H1 (cell line): ENCODE measurements at regions not wholly inside any gene's neighbourhood (a gene's known extent, or its start where the extent isn't known, plus 50 kb on each side); places are given as distances from the start of the nearest gene placed in this dataset.

Experiments used
- ATF3 ChIP-seq: IDR thresholded peaks from 2 replicates; pipeline ENCODE4 v1.6.1; 2011; ENCODE audit warnings: low read depth, mild to moderate bottlenecking, low read length; ENCODE audit not compliant: insufficient read depth
- MAX ChIP-seq: IDR thresholded peaks from 2 replicates; pipeline ENCODE4 v1.6.1; 2012; ENCODE audit warnings: inconsistent platforms
- NANOG ChIP-seq: IDR thresholded peaks from 2 replicates; pipeline ENCODE4 v1.6.1; 2011; ENCODE audit warnings: low read length, low read depth, mild to moderate bottlenecking, inconsistent platforms; ENCODE audit not compliant: insufficient read depth, poor library complexity, severe bottlenecking
- NRF1 ChIP-seq: IDR thresholded peaks from 2 replicates; pipeline ENCODE4 v1.6.1; 2011; ENCODE audit warnings: mild to moderate bottlenecking, low read depth, low read length, improper control_type of control experiment
- POLR2A ChIP-seq, 2 experiments: IDR thresholded peaks; 1 replicate in 1 of 2; 2 replicates in 1 of 2; pipeline ENCODE4 v1.6.1; 2011; ENCODE audit warnings: low read depth in 2 of 2, low read length in 2 of 2, mild to moderate bottlenecking in 2 of 2; ENCODE audit errors: control extremely low read depth in 1 of 2
- SUZ12 ChIP-seq: fragments of 200-600 bp; sonication (generic); IDR thresholded peaks from 2 replicates; pipeline ENCODE4 v1.6.1; 2012; ENCODE audit warnings: mild to moderate bottlenecking, inconsistent platforms, low read length, moderate library complexity, mixed read lengths
- TF ChIP-seq, protein P1 (sequence below): fragments of 300-600 bp; sonication (generic); IDR thresholded peaks from 2 replicates; pipeline ENCODE4 v1.7.1; 2012; ENCODE audit warnings: low read length, moderate library complexity, mild to moderate bottlenecking, inconsistent platforms; ENCODE audit not compliant: insufficient replicate concordance

- TF ChIP-seq, protein P1, sequence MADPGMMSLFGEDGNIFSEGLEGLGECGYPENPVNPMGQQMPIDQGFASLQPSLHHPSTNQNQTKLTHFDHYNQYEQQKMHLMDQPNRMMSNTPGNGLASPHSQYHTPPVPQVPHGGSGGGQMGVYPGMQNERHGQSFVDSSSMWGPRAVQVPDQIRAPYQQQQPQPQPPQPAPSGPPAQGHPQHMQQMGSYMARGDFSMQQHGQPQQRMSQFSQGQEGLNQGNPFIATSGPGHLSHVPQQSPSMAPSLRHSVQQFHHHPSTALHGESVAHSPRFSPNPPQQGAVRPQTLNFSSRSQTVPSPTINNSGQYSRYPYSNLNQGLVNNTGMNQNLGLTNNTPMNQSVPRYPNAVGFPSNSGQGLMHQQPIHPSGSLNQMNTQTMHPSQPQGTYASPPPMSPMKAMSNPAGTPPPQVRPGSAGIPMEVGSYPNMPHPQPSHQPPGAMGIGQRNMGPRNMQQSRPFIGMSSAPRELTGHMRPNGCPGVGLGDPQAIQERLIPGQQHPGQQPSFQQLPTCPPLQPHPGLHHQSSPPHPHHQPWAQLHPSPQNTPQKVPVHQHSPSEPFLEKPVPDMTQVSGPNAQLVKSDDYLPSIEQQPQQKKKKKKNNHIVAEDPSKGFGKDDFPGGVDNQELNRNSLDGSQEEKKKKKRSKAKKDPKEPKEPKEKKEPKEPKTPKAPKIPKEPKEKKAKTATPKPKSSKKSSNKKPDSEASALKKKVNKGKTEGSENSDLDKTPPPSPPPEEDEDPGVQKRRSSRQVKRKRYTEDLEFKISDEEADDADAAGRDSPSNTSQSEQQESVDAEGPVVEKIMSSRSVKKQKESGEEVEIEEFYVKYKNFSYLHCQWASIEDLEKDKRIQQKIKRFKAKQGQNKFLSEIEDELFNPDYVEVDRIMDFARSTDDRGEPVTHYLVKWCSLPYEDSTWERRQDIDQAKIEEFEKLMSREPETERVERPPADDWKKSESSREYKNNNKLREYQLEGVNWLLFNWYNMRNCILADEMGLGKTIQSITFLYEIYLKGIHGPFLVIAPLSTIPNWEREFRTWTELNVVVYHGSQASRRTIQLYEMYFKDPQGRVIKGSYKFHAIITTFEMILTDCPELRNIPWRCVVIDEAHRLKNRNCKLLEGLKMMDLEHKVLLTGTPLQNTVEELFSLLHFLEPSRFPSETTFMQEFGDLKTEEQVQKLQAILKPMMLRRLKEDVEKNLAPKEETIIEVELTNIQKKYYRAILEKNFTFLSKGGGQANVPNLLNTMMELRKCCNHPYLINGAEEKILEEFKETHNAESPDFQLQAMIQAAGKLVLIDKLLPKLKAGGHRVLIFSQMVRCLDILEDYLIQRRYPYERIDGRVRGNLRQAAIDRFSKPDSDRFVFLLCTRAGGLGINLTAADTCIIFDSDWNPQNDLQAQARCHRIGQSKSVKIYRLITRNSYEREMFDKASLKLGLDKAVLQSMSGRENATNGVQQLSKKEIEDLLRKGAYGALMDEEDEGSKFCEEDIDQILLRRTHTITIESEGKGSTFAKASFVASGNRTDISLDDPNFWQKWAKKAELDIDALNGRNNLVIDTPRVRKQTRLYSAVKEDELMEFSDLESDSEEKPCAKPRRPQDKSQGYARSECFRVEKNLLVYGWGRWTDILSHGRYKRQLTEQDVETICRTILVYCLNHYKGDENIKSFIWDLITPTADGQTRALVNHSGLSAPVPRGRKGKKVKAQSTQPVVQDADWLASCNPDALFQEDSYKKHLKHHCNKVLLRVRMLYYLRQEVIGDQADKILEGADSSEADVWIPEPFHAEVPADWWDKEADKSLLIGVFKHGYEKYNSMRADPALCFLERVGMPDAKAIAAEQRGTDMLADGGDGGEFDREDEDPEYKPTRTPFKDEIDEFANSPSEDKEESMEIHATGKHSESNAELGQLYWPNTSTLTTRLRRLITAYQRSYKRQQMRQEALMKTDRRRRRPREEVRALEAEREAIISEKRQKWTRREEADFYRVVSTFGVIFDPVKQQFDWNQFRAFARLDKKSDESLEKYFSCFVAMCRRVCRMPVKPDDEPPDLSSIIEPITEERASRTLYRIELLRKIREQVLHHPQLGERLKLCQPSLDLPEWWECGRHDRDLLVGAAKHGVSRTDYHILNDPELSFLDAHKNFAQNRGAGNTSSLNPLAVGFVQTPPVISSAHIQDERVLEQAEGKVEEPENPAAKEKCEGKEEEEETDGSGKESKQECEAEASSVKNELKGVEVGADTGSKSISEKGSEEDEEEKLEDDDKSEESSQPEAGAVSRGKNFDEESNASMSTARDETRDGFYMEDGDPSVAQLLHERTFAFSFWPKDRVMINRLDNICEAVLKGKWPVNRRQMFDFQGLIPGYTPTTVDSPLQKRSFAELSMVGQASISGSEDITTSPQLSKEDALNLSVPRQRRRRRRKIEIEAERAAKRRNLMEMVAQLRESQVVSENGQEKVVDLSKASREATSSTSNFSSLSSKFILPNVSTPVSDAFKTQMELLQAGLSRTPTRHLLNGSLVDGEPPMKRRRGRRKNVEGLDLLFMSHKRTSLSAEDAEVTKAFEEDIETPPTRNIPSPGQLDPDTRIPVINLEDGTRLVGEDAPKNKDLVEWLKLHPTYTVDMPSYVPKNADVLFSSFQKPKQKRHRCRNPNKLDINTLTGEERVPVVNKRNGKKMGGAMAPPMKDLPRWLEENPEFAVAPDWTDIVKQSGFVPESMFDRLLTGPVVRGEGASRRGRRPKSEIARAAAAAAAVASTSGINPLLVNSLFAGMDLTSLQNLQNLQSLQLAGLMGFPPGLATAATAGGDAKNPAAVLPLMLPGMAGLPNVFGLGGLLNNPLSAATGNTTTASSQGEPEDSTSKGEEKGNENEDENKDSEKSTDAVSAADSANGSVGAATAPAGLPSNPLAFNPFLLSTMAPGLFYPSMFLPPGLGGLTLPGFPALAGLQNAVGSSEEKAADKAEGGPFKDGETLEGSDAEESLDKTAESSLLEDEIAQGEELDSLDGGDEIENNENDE: no peak
- TF ChIP-seq ATF3: no peak
- TF ChIP-seq POLR2A (IDR thresholded peaks at IDR 0.05; ENCODE audit: control extremely low read depth in 1 of 2, low read depth in 2 of 2, low read length in 2 of 2): no peak
- no peak for TF ChIP-seq SUZ12
- TF ChIP-seq NANOG: no peak
- TF ChIP-seq NRF1: no peak
- no peak for TF ChIP-seq MAX
These were observed 57.5 kb upstream of the TMCO5A start (continued) for GRCh38 chr15:37876900-37877299.
